GM21529 (cell line): ENCODE measurements at regions not wholly inside any gene's neighbourhood (a gene's known extent, or its start where the extent isn't known, plus 50 kb on each side); places are given as distances from the start of the nearest gene placed in this dataset.

Experiments used
- ATAC-seq: cut with Tn5 transposase; IDR thresholded peaks from one replicate; pipeline ENCODE4 v1.9.1; 2021; ENCODE audit not compliant: unreplicated experiment

DNA sequence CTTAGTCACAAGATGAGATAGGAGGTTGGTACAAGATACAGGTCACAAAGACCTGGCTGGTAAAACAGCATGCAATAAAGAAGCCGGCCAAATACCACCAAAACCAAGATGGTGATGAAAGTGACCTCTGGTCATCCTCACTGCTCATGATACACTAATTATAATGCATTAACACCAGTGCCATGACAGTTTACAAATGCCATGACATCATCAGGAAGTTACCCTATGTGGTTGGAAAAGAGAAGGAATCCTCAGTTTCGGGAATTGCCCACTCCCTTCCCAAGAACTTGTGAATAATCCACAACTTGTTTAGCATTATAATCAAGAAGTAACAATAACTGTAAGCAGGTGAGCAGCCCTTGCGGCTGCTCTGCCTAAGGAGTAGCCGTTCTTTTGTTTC lies 408.5 kb upstream of the RAG2 start:
- no peak for ATAC-seq

DNA sequence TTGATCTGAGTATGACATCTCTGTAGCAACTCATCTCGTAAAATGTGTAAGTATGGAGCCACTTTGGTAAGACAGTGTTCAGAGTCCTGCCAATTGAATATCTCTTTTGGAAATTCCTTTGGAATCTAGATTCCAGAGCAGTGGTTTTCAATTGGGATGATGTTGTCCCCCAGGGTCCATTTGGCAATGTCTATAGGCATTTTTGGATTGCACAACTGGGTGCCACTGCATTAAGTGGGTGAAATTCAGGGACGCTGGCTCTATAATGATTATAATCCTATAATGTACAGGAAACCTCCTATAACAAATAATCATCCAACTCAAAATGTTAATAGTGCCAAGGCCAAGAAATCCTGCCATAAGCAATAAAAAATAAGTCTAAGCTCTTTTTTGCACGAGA lies 404.8 kb upstream of the RAG2 start:
- no peak for ATAC-seq

DNA sequence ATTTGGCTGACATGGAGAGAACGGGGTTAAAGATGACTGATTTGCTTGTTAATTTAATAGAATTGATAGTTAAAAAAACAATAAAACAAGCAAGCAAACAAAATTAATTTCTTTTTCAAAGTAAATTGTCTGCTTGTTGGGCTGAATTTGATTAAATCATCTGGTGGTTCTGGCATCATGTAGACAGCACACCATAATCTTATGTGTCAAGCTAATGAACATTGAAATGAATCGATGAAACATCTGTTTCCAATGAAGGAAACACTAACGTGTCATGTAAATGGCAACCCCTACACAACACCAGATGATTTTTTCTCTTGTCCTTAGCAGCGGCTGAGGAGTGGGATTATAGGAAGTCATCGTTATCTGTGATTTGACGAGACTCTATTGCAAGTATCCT lies 399.6 kb upstream of the RAG2 start:
- ATAC-seq, result no peak

DNA sequence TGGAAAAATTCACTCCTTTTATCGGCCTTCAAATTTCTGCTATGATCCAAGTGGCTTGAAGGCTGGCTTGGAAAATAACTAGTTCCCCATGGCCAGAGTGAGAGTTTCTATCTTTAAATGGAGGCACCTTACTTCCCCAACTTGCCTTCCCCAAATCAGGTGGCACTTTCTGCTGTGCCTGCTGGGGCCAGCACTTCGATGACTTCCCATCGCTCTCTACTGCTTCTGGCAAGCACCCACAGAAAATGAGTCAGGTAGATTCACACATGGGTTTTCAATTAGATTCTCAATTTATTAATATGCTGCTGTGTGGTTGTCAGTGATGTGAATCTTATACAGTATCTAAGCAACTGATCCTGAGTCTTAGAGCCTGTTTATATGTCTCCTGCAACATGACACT lies 398.8 kb upstream of the RAG2 start:
- no peak for ATAC-seq

DNA sequence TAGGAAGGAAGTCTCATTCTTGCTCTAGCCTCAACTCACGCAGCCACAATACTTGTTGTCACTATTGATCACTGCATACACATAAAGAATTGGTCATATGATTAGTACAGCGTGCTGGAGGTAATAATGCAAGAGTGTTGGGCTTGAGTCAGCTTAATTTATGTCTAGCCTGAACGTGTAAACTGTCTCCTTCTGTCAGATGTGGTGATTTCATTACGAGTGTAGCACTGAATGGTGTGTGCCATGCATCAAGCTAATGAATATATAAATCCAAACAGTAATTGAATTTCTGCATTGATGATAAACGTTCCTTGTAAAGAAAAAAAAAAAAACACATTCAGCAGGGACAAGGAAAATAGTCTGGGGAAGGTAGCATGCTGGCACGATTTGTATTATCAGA lies 396.2 kb upstream of the RAG2 start:
- no peak for ATAC-seq

DNA sequence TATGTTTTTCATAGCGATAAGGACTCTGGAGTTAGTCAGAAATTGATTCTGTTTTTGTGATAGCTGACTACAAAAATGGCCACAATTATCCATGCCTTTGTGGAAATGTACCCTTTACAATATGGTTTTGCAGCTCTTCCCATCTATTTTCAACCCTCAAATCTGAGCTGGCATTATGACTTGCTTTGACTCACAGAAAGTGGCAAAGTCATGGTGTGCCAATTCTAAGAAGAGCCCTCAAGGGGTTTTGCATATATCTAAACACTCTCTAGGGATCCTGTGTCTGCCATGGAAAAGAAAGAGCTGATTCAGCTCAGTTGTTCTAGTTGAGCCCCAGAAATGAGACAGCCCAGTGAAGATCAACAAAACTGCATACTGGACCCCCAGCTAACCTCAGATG lies 390.5 kb upstream of the RAG2 start:
- no peak for ATAC-seq

DNA sequence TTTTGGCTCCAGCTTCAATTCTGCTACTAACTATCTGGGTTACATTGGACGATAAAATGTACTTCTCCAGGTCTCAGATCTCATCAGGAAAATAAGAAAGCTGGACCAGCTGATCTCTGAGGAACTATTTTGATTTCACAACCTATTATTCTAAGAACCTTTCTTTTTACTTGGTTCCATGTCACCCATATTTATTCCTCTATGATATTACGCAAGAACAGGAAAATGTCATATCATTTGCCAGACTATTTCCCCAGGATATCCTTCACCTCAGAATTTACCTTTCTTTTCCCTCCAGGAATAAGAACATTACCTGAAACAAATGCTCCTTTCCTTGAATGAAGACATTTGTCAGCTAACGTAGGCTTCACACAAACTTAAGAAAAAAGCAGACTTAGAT lies 387.5 kb upstream of the RAG2 start:
- no peak for ATAC-seq

DNA sequence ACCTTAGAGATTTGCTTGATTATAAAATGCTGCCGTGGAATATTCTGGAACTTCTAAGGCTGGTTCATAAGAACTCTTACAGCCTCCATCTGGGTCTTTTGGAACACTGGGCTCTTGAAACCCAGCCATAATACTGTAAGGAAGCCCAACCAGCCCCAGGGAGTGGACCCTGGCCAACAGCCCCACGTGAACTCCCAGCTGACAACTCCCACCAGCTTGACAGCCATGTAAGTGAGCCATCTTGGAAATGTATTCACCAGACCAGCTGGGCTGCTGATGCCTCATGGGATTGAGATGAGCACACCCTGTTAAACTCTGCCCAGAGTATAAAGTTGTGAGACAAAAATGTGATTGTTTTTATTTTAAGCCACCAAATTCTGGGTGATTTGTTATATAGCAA lies 378.7 kb upstream of the RAG2 start:
- ATAC-seq, result no peak

DNA sequence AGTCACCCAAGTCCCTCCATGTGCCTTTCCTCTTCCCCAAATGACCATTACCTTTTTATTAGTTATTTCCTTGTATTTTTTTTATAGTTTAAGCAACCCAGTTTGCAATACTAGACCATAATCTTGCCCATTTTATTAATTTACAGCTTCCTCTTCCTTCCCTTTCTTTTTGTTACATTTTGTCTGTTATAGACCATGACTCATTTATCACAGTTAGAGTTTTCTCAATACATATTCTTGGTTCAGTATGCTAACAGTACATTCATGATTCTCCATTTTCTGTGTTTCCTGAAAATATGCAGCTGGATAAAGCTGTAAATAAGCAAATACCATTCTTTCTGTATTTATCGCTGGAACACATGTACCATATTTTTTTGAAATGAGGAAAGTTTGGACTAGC lies 376.7 kb upstream of the RAG2 start:
- ATAC-seq, result no peak

DNA sequence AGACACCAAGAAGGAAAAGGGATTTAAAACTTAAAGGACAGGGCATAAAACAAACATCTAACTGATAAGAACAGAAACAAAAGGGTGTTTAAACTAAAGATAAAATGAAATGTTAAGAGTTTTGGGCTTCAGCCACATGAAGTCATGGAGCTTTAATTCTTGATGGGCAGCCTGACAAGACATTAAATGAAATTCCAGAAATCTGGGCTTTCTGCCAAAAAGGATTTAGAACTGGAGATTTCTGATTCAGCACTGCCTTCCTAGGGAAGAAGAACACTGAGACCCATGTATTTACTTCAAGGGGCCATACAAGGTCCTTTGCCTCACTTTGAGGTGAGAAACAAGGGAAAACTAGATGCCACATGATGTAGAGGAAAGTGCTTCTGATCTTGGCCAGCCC lies 355.9 kb upstream of the RAG2 start:
- ATAC-seq, result no peak

DNA sequence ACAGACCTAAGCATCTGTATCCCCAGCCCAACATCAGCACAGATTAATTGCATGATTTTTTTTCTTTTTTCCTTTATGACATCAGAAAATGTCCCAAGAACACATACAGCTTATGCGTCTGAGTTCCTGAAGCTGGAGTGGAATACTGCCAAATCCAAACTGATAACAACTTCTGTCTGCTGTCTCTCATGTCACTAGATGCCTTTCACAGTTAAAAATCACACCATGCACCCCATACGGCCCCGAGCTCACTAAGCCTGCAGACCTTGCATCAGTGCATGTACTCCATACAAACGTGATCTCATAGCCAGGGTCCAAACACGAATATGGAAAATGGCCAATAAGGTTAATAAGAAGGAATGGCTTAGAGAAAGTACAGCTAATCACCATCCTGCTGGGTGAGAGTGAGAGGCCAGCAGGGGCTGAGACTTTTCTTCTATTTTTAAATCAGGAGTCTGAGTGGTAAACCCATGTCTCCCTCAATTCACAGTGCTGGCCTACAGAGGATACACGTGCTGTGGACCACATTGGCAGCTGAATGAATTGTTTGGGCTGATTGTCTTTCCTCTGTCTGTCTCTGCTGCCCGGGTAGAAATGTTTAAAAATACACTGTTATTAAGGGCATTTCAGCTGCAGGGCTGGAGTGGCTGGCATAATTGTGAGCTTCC lies 350.6 kb upstream of the RAG2 start:
- ATAC-seq, result no peak

DNA sequence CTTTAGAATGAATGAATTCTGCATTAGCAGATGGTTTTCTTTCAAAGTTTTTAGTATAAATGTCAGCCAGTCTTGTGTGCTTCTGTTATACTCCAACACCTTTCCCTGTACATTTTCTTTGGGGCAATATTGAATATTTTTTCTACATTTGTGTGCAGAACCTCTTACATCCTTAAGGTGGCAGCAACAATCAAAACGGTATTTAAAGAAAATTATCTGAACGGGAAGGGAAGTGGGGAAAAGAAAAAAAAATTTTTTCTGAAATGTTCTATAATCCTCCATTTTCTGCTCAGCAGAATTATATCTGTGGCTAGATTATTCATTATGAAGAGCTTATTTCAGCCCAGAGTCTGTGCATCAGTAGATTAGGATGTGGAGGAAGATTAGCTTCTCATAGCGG lies 347.3 kb upstream of the RAG2 start:
- no peak for ATAC-seq

DNA sequence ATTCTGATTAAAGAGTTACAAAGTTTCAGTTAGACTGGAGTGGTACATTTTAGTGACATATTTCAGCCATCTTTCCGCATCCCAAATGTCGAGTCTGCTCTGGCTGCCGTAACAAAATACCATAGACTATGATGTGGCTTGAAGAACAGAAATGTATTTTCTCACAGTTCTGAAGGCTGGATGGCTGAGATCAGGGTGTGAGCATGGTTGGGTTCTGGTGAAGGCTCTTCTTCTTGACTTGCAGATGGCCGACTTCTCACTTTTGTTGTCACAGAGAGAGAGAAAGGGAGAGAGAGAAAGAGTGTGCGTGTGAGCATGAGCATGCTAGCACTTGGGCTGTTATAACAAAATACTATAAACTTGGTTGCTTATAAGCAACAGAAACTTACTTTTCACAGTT lies 335.4 kb upstream of the RAG2 start:
- ATAC-seq, result no peak

DNA sequence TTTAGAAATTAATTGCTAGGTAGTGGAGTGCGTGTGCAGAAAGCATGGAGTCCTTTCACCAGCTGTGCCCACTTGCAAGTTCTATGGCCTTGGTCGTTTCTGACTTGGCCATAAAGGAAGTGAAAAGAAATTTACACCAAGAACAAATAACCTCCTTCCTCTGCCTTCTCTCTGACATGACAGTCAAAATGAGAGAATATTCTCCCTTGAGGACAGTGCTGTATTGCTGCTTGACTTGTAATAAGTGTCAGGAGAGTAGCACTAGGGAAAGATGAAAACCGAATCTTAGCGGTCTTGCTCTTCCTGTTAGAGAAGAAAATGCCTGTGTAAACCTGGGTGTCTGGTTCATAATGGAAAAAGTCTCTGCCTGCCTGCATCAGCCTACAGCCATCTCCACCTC lies 333.1 kb upstream of the RAG2 start:
- no peak for ATAC-seq

DNA sequence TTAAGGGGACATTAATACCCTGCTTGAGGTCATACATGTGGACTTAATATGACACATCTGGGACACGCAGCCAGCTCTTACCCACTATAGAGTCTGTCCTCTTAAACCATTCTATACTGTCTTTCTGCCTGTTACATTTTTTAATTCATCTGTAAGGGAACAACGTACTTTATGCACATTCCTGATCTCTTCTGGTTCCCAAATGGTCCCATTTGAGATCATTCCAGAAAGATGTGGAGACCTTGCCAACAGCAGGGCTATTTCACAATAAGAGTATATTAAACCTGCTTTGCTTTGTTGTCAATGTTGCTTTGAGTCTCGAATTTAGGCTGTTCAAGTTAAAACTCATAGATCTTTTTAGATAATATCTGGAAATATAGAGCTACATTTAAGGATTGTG lies 332.2 kb upstream of the RAG2 start:
- ATAC-seq, result no peak

DNA sequence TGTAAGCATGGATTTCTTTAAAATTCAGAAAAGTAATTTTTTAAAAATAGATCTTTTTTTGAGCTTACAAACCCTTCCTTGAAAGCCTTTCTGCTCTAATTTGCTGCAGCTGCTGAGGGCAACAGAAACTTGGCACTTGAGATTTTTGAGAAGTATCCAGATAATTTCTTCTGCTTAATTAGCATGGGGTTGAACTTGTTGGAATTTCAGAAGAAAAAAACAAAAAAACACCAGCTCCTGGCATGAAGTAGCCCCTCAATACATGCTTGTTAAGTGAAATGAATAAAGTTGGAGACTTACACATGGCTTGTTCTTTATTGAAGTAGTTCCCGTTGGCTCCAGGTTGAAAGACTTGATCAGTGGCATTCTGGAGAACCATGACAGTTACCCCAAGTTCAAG lies 331.4 kb upstream of the RAG2 start:
- ATAC-seq, result no peak

DNA sequence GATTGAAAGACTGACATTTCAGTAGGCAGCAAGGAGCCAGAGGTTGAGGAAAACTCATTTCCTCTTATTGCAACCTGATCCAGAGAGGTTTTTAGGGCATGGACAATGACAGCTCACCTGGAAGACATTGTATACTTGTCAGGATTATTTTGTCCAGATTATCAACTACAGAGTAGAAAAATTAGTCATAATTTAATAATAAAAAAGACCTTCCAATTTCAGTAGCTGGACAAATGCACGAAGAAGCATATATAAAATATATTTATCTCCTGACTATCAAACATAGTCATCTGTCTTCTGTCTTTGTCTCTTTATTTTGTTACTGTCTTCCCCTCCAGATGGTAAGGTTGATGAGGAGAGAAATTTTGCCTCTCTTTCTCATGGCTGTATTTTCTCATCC lies 330.6 kb upstream of the RAG2 start:
- ATAC-seq, result no peak

DNA sequence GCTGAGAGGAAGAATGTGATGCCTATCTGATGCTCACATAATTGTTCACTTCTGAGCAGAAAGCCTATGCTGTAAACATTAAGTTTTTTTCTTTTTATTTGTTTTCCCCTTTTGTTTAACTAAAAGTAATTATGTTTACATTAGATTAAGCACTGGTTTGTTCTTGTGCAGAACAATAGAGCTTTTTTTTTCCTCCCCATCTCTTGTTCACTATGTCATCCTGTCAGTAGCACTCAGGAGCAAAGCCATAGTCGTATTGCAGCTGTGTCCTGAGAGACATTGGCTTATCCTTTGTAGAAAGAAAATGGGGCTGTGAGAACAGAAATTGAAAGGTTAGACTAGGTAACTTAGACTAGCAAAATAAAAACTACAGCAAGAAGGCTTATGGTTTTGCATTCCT lies 301.8 kb upstream of the RAG2 start:
- no peak for ATAC-seq

DNA sequence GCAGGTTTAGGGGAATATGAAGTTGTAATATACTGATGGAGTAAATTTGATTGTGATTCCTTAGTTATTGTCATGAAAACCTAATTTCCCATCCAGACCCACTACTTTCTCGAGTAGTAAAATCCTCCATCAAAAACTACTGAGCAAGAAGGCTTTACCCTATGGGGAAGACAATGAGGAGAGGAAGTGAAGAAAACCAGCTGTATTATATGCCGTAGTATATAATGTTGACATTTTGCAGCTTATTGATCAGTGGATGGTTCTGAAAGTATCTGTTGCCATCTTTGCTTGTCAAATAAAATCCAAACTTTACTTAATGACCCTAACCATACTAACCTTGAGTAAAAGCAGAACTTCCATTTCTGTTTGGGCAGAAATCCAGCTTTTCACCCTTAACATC lies 292.8 kb upstream of the RAG2 start:
- ATAC-seq, result no peak

DNA sequence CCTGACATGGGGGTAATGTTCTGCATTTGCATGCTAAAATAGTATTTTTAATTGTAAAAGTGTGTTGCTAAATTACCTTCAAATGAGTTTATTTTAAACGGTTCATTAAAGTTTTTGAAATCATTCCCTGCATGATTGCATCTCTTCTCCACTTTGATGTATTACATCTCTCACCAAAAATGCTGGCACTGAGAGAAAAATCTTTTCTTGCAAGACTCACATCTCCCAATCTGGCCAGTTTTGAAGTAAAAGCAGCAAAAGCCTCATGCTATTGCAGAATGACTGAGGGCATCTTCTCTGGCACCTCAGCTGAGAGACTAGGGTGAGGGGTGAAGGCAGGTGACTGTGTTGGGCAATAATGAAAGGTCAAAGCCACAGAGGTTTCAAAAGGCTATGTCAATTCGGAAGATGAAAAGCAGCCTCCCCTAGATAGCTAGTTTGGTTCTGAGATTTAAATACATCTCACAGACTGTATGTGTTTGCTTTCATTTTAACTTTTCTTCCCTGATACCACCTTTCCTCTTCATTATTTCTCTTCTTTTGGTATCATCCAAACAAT lies 292.2 kb upstream of the RAG2 start:
- ATAC-seq, result no peak

DNA sequence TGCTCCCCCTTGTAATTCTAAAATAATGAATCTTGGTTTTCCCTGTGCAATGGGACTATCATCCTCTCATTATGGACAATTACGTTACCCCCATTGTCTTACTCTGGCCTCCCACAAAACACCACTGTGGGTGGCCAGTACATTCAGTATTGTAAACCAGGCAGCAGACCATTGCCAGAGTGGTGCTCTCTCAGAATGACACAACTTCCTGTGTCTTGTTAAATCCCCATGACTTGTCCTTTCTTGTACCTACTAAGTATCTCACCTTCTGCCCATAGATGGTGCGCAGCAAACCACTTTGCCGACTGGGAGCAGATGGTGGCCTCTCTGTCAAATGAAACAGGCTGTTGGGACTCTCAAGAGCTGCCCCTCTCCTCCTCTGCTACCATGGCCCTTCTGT lies 287.1 kb upstream of the RAG2 start:
- ATAC-seq, result no peak

DNA sequence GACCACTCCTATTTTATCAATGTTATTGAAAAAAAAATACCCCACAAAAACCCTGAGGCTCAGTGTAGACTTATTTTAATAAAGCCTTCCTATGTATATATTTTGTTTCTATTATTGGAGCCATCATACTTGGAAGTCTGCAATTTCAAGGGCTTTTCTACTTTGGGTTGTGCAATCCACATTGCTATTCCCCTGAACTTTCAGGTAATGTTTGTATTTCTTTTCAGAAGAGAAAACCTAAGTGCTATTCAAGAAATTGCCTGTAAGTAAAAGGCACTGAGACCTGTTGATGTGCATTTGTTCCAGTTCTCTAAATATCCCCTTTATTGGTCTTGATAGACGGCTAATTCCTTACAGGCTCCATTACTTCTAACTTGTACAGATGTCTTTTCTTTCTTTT lies 280.7 kb upstream of the RAG2 start:
- ATAC-seq, result no peak

DNA sequence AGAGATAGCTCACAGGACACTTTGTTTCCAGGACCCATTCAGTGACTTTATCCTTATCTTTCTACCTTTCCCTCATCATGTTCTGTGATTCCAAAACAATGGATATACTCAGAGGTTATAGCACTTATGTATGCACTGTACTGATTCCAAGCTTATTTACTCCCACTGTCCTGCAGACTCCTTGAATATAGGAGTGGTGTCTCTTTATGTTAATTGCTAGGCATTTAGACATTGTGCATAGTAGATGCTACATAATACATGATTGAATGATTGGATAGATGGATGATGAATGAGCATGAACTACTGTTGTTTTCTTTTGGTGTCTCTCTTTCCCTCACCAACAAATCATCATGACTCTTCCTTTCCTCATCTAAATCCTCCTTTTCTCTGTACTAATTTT lies 279.1 kb upstream of the RAG2 start:
- ATAC-seq, result no peak
